Ishikawa (cell line): ENCODE measurements at regions not wholly inside any gene's neighbourhood (a gene's known extent, or its start where the extent isn't known, plus 50 kb on each side); places are given as distances from the start of the nearest gene placed in this dataset.

Experiments used
- CEBPB ChIP-seq: IDR thresholded peaks from 2 replicates; pipeline ENCODE4 v1.6.1; 2012
- CREB1 ChIP-seq: IDR thresholded peaks from 2 replicates; pipeline ENCODE4 v1.6.1; 2012; ENCODE audit warnings: low read depth
- EGR1 ChIP-seq: IDR thresholded peaks from 2 replicates; pipeline ENCODE4 v1.6.1; 2012
- EP300 ChIP-seq: IDR thresholded peaks from 2 replicates; pipeline ENCODE4 v1.6.1; 2012; ENCODE audit warnings: borderline replicate concordance
- FOXM1 ChIP-seq: IDR thresholded peaks from 2 replicates; pipeline ENCODE4 v1.6.1; 2012; ENCODE audit warnings: low read depth, borderline replicate concordance
- MAX ChIP-seq: IDR thresholded peaks from 2 replicates; pipeline ENCODE4 v1.6.1; 2012
- NFIC ChIP-seq: IDR thresholded peaks from 2 replicates; pipeline ENCODE4 v1.6.1; 2012
- RAD21 ChIP-seq: IDR thresholded peaks from 2 replicates; pipeline ENCODE4 v1.6.1; 2012; ENCODE audit warnings: low read depth
- TAF1 ChIP-seq: IDR thresholded peaks from 2 replicates; pipeline ENCODE4 v1.6.1; 2012; ENCODE audit warnings: low read depth, mild to moderate bottlenecking
- TCF12 ChIP-seq: IDR thresholded peaks from 2 replicates; pipeline ENCODE4 v1.6.1; 2012; ENCODE audit warnings: low read depth
- TEAD4 ChIP-seq: IDR thresholded peaks from 2 replicates; pipeline ENCODE4 v1.6.1; 2012
- YY1 ChIP-seq: IDR thresholded peaks from 2 replicates; pipeline ENCODE4 v1.6.1; 2012; ENCODE audit warnings: low read depth
- ZBTB7A ChIP-seq: IDR thresholded peaks from 2 replicates; pipeline ENCODE4 v1.6.1; 2012; ENCODE audit warnings: low read depth
- TF ChIP-seq, protein P1 (sequence below): IDR thresholded peaks from 2 replicates; pipeline ENCODE4 v1.6.1; 2012; ENCODE audit warnings: low read depth, mild to moderate bottlenecking
- TF ChIP-seq, protein P2 (sequence below): IDR thresholded peaks from 2 replicates; pipeline ENCODE4 v1.6.1; 2012

DNA sequence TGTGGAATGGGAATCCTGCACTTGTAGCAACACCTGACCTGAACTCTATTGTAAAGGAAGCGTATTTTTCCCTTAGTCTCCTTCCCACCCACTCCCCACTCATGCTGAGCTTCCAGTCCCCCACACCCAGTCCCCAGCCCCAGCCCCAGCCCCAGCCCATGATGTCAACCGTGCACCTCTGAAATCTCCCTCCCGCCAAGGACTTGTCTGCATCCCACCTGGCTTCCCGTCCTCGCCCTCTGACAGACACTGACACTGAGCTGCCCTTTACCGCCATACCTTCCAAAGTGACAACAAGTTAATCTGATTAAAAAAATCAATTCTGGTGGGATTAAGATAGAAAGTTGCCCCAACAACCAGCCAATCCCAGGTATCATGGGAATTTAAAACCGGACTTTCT is 213.6 kb upstream of the CELF4 start:
- TF ChIP-seq TAF1 (no peak), TEAD4 (no peak)

DNA sequence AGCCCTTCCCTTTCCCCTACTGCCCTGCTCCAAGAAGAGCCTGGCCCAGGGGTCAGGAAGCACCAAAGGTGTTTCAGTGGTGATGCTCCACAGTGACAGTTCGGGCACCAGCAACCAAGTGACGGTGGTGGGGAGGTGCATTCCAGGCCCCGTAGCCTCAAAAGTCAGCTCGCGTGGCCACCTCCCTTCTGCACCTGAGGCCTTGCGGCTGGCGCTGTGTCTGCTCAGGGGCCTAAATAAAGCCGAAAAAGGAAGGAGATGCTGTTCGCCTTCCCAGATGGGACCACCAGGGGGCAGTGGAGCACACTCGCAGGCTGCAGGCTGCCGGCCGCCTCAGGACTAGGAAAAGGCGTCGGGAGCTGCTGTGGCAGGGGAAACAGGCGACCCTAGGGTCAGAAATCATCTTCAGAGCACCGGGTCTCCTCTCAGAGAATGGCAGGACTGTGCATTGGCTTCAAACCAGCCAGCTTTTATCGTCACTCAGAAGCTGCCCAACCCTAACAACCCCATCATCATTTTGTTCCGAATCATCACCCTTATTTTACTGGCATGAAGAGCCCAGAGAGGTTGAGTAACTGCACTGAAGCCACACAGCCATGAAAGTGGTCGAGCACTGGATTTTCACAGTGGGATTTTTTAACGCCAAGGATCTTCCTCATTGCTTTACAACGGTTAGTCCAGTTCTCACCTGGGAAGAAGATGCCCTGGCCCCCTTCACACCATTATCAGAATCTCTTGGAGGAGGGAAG is 213.0 kb upstream of the CELF4 start:
- TF ChIP-seq RAD21 (peak; percentile 59; the same call in 1 of the 2 replicates), YY1 (no peak)

GRCh38 chr18:37769826-37770225 is 204.2 kb upstream of the CELF4 start:
- TF ChIP-seq EGR1 (no peak), YY1 (no peak)
- TF ChIP-seq, protein P1, sequence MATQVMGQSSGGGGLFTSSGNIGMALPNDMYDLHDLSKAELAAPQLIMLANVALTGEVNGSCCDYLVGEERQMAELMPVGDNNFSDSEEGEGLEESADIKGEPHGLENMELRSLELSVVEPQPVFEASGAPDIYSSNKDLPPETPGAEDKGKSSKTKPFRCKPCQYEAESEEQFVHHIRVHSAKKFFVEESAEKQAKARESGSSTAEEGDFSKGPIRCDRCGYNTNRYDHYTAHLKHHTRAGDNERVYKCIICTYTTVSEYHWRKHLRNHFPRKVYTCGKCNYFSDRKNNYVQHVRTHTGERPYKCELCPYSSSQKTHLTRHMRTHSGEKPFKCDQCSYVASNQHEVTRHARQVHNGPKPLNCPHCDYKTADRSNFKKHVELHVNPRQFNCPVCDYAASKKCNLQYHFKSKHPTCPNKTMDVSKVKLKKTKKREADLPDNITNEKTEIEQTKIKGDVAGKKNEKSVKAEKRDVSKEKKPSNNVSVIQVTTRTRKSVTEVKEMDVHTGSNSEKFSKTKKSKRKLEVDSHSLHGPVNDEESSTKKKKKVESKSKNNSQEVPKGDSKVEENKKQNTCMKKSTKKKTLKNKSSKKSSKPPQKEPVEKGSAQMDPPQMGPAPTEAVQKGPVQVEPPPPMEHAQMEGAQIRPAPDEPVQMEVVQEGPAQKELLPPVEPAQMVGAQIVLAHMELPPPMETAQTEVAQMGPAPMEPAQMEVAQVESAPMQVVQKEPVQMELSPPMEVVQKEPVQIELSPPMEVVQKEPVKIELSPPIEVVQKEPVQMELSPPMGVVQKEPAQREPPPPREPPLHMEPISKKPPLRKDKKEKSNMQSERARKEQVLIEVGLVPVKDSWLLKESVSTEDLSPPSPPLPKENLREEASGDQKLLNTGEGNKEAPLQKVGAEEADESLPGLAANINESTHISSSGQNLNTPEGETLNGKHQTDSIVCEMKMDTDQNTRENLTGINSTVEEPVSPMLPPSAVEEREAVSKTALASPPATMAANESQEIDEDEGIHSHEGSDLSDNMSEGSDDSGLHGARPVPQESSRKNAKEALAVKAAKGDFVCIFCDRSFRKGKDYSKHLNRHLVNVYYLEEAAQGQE: no peak

DNA sequence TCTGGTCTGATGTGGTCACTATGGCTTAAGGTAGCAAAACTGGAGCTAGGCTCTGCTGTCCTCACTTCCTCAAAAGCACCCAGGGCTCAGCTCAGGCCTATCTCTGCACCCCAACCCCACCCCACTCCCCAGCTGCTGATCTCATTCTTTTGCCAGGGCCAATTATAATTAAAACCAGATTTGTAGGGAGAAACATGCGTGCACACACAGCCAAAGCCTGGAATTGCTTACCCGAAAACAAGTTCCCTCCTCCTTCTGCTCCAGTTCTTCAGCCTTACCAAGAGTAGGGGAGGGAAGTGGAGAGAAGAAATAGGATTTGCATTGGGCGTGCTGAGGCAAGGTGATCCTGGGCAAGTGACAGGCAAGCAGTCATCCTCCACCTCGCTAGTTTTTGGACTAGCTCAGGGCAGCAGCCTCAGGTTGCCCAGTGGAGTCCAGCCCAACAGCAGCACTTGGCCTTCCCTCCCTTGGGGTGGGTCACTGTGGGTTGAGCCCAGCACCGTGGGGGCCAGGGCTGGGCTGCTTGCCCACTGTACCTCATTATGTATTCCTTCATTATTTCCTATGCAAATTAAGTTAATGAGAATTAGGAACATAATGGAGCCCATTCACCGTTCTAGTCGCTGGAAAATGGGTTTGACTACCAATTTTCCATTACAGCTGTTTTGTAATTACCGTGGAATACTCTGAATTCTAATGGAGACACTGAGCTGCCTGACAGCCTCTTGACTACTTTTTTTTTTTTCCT is 199.1 kb upstream of the CELF4 start:
- TF ChIP-seq CREB1: no peak
- no peak for TF ChIP-seq TEAD4
- TF ChIP-seq, protein P2, sequence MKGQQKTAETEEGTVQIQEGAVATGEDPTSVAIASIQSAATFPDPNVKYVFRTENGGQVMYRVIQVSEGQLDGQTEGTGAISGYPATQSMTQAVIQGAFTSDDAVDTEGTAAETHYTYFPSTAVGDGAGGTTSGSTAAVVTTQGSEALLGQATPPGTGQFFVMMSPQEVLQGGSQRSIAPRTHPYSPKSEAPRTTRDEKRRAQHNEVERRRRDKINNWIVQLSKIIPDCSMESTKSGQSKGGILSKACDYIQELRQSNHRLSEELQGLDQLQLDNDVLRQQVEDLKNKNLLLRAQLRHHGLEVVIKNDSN: no peak
- no peak for TF ChIP-seq ZBTB7A
- TF ChIP-seq, protein P1: no peak
- TF ChIP-seq RAD21: no peak
- no peak for TF ChIP-seq TAF1
- TF ChIP-seq NFIC: no peak
- TF ChIP-seq CEBPB: no peak
- no peak for TF ChIP-seq FOXM1
- no peak for TF ChIP-seq MAX
- no peak for TF ChIP-seq YY1
- no peak for TF ChIP-seq TCF12
- TF ChIP-seq EP300: no peak
- no peak for TF ChIP-seq EGR1

GRCh38 chr18:37762076-37762621 is 196.6 kb upstream of the CELF4 start:
- TF ChIP-seq EGR1: no peak
- TF ChIP-seq NFIC: no peak
- no peak for TF ChIP-seq FOXM1
- TF ChIP-seq, protein P1: no peak
- no peak for TF ChIP-seq ZBTB7A
- TF ChIP-seq TCF12: no peak
- no peak for TF ChIP-seq MAX
- no peak for TF ChIP-seq RAD21
- TF ChIP-seq, protein P2: no peak
- no peak for TF ChIP-seq CEBPB
- TF ChIP-seq CREB1: no peak
